ENCODE measurements at regions not wholly inside any gene's neighbourhood (a gene's known extent, or its start where the extent isn't known, plus 50 kb on each side); places are given as distances from the start of the nearest gene placed in this dataset.

- TF ChIP-seq POLR2AphosphoS5 (IDR thresholded peaks at IDR 0.05): no peak
- TF ChIP-seq POLR2A (IDR thresholded peaks at IDR 0.05): no peak
These were observed 144.8 kb downstream of the TMCO5A start for GRCh38 chr15:38079236-38079635.

All from breast epithelium (tissue), 3 donors.